Cardiac muscle cell (in vitro differentiated cells and primary cell): ENCODE measurements at regions not wholly inside any gene's neighbourhood (a gene's known extent, or its start where the extent isn't known, plus 50 kb on each side); places are given as distances from the start of the nearest gene placed in this dataset.

Experiments used
- DNase-seq, 2 donors: peaks; one replicate each; pipeline versions ENCODE4 v3.0.0 to v3.0.0-alpha.2; 2010 to 2017; ENCODE audit warnings: low read depth in 1 of 2, low spot score in 1 of 2
- H3K27ac ChIP-seq: fragments of 200-600 bp; sonication (generic); 2 replicates; pipeline ENCODE4 v1.5.1; 2016
- H3K27me3 ChIP-seq: fragments of 200-600 bp; sonication (generic); 2 replicates; pipeline ENCODE4 v1.6.0; 2016; ENCODE audit warnings: control low read depth
- H3K36me3 ChIP-seq: fragments of 200-600 bp; sonication (generic); 2 replicates; pipeline ENCODE4 v1.5.1; 2016; ENCODE audit warnings: control low read depth
- H3K4me1 ChIP-seq: fragments of 200-600 bp; sonication (generic); 2 replicates; pipeline ENCODE4 v1.8.1; 2017; ENCODE audit warnings: low read depth, mild to moderate bottlenecking, mixed run types
- H3K4me3 ChIP-seq: fragments of 200-600 bp; sonication (generic); 2 replicates; pipeline ENCODE4 v1.5.1; 2016; ENCODE audit warnings: mild to moderate bottlenecking
- H3K9me3 ChIP-seq: fragments of 200-600 bp; sonication (generic); 2 replicates; pipeline ENCODE4 v1.5.1; 2017; ENCODE audit warnings: low read depth, mild to moderate bottlenecking, control low read depth
- CTCF ChIP-seq: IDR thresholded peaks from 2 replicates; pipeline ENCODE4 v1.5.1; 2012; ENCODE audit warnings: low read depth, mild to moderate bottlenecking, low read length

GRCh38 chr6:22621701-22622100, 52.3 kb downstream of the HDGFL1 start:
- Histone ChIP-seq H3K4me3 (no peak overlapping the region), H3K9me3 (no peaks in the 10 kb centered on the region), H3K4me1 (no peaks in the 10 kb centered on the region), H3K36me3 (no peaks in the 10 kb centered on the region), H3K27me3 (no peaks in the 10 kb centered on the region), H3K27ac (no peak overlapping the region)
- no peak for TF ChIP-seq CTCF
- DNase-seq, result no peak

DNA sequence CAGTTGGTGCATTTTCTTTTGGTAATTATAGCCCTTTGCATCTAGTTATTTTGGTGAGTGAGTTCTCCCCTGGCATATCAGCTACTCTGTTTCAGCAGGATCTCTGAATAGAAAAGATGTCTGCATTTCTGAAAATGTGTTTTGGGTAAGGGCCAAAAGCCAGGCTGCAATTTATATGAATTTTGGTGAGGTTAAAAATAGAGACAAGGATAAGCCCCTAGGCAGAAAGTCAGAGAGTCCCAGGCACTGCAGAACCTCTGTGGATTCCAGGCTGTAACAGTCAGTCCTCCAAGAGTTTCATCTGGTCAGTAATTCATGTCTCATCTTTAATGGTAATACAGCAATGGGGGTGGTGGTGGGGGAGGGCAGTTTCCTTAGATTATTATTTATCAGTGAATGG, 53.0 kb downstream of the HDGFL1 start:
- Histone ChIP-seq H3K4me3 (no peak overlapping the region), H3K4me1 (no peaks in the 10 kb centered on the region), H3K9me3 (no peaks in the 10 kb centered on the region), H3K27ac (no peak overlapping the region), H3K36me3 (no peaks in the 10 kb centered on the region), H3K27me3 (no peaks in the 10 kb centered on the region)
- DNase-seq, result peak in 1 of 2 donors; percentile 20
- no peak for TF ChIP-seq CTCF

DNA sequence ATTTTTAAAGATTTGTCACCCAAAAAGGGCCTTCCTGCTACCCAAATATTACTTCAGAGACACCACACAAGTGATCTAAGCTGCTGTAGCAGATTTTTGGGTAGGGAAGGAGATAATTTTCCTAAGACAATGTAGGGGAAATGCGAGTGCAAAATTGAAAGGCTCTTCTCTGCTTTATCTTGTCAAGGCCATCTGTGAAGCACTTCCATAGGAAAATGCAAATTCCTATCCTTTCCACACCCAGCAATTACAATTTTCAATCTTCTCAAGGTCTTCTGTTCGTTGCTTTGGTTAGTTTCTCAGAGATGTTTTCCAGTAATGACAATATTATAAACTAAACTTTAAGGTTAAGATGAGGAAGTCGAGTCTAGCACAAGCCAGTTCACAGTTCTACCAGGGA, 53.4 kb downstream of the HDGFL1 start:
- no peak overlapping the region for H3K27ac ChIP-seq

DNA sequence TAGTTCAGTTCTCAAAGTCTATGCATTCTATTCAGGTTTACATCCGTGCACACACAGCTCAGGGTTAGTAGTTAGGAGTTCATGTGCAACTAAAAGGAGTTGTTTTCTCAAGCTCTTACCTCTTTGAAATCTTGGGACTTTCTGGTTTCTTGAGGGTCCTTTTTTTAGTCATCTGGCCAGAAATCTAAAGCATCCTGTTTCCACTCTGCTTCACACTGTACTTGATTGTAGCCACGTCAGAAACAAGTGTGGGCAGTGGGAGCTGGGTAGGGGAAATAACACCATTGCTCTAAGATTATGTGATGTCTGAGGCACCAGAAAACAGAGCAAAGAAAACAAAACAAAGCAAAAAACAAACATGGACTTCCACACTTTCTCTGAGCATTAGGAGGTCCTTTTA, 58.3 kb downstream of the HDGFL1 start:
- Histone ChIP-seq H3K27ac (no peak overlapping the region), H3K27me3 (no peaks in the 10 kb centered on the region), H3K36me3 (no peaks in the 10 kb centered on the region), H3K4me3 (no peak overlapping the region), H3K9me3 (no peaks in the 10 kb centered on the region), H3K4me1 (peaks cover 30% of the 10 kb centered on the region)
- TF ChIP-seq CTCF, result no peak
- DNase-seq, result no peak

More for the DNA sequence above, 53.4 kb downstream of the HDGFL1 start:
- Histone ChIP-seq H3K9me3 (no peaks in the 10 kb centered on the region), H3K27me3 (no peaks in the 10 kb centered on the region), H3K36me3 (no peaks in the 10 kb centered on the region), H3K4me3 (no peak overlapping the region), H3K4me1 (no peaks in the 10 kb centered on the region)
- no peak for DNase-seq
- no peak for TF ChIP-seq CTCF

DNA sequence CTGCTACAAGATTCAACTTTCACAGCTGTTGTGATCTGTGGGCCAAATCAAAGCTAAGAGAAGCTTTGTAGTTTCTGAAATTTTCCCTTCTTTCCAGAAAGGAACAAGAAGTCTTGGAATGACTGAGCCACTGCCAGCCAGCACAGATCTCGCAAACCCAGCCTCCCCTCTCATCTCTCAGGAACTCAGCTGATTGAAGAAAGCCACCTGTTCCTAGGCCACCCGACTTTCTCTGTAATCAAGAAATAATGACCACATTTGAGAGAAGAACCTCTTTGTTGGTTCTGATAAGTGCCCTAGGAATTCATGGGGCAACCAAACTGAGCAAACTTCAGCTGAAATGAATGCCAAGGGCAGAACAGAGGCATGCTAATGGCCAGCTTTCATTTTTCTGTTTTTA, 61.7 kb downstream of the HDGFL1 start:
- DNase-seq, result peak in 1 of 2 donors; percentile 43
- Histone ChIP-seq H3K4me3 (no peak overlapping the region), H3K27me3 (no peaks in the 10 kb centered on the region), H3K9me3 (no peaks in the 10 kb centered on the region), H3K36me3 (no peaks in the 10 kb centered on the region), H3K4me1 (peaks cover 35% of the 10 kb centered on the region), H3K27ac (peak overlapping the region; percentile 22)
- no peak for TF ChIP-seq CTCF
